GM21619 (cell line): ENCODE measurements at regions not wholly inside any gene's neighbourhood (a gene's known extent, or its start where the extent isn't known, plus 50 kb on each side); places are given as distances from the start of the nearest gene placed in this dataset.
"Not testable (repeated sequence)": the region's sequence is repeated elsewhere in the genome, so short reads cannot be mapped to it uniquely, and the experiment has no call there.

Source experiments
- ATAC-seq: cut with Tn5 transposase; IDR thresholded peaks from one replicate; pipeline ENCODE4 v1.9.1; 2021; ENCODE audit not compliant: unreplicated experiment

- ATAC-seq, result peak; percentile 45
Observed at GRCh38 chrY:26167332-26167731, 545.4 kb downstream of the CDY1 start.

- ATAC-seq, result not testable (repeated sequence)
Observed at GRCh38 chrY:26179326-26179725, 557.4 kb downstream of the CDY1 start.

- ATAC-seq, result not testable (repeated sequence)
Observed at GRCh38 chrY:26224974-26225373, 603.1 kb downstream of the CDY1 start.

GRCh38 chrY:26225468-26225867, 603.6 kb downstream of the CDY1 start:
- peak; percentile 92 for ATAC-seq

GRCh38 chrY:26240944-26241343, 619.0 kb downstream of the CDY1 start:
- ATAC-seq, result not testable (repeated sequence)

- not testable (repeated sequence) for ATAC-seq
Observed at GRCh38 chrY:26254262-26254661, 632.3 kb downstream of the CDY1 start.

- ATAC-seq, result not testable (repeated sequence)
Observed at GRCh38 chrY:26265449-26265848, 643.5 kb downstream of the CDY1 start.

GRCh38 chrY:26268421-26268820, 646.5 kb downstream of the CDY1 start:
- not testable (repeated sequence) for ATAC-seq

GRCh38 chrY:26268934-26269333, 647.0 kb downstream of the CDY1 start:
- not testable (repeated sequence) for ATAC-seq

GRCh38 chrY:26273089-26273488, 651.2 kb downstream of the CDY1 start:
- not testable (repeated sequence) for ATAC-seq

- not testable (repeated sequence) for ATAC-seq
Observed at GRCh38 chrY:26306046-26306445, 684.1 kb downstream of the CDY1 start.

- not testable (repeated sequence) for ATAC-seq
Observed at GRCh38 chrY:26306630-26307385, 684.9 kb downstream of the CDY1 start.

- not testable (repeated sequence) for ATAC-seq
Observed at GRCh38 chrY:26308308-26308707, 686.4 kb downstream of the CDY1 start.

- not testable (repeated sequence) for ATAC-seq
Observed at GRCh38 chrY:26315065-26315464, 693.1 kb downstream of the CDY1 start.

- not testable (repeated sequence) for ATAC-seq
Observed at GRCh38 chrY:26319488-26320202, 697.7 kb downstream of the CDY1 start.

- not testable (repeated sequence) for ATAC-seq
Observed at GRCh38 chrY:26322756-26323155, 700.8 kb downstream of the CDY1 start.

GRCh38 chrY:26352931-26353330, 731.0 kb downstream of the CDY1 start:
- not testable (repeated sequence) for ATAC-seq

GRCh38 chrY:26354191-26354590, 732.3 kb downstream of the CDY1 start:
- ATAC-seq, result no peak

GRCh38 chrY:26359869-26360268, 738.0 kb downstream of the CDY1 start:
- ATAC-seq, result not testable (repeated sequence)

GRCh38 chrY:26360472-26360871, 738.6 kb downstream of the CDY1 start:
- ATAC-seq, result not testable (repeated sequence)

GRCh38 chrY:26363442-26363841, 741.5 kb downstream of the CDY1 start:
- not testable (repeated sequence) for ATAC-seq

GRCh38 chrY:26366091-26366490, 744.2 kb downstream of the CDY1 start:
- not testable (repeated sequence) for ATAC-seq
